Esophagus muscularis mucosa (tissue), 4 donors: ENCODE measurements at regions not wholly inside any gene's neighbourhood (a gene's known extent, or its start where the extent isn't known, plus 50 kb on each side); places are given as distances from the start of the nearest gene placed in this dataset.

Experiments
- EP300 ChIP-seq: sonication (generic); formaldehyde crosslinking; IDR thresholded peaks from one replicate; pipeline ENCODE4 v1.6.1; 2017; ENCODE audit warnings: antibody characterized with exemption
- POLR2A ChIP-seq: fragments of 450-650 bp; IDR thresholded peaks from one replicate; pipeline ENCODE4 v1.6.1; 2017; ENCODE audit warnings: antibody characterized with exemption, moderate library complexity, mild to moderate bottlenecking, low read depth
- POLR2AphosphoS5 ChIP-seq, 2 donors: sonication (generic); formaldehyde crosslinking; IDR thresholded peaks; one replicate each; pipeline ENCODE4 v1.6.1; 2017; ENCODE audit warnings: antibody characterized with exemption in 2 of 2
- TF ChIP-seq, protein P1 (sequence below), 3 experiments: fragments of 200-600 bp in 2 of 3; fragments of 450-650 bp in 1 of 3; sonication (generic) in 2 of 3; IDR thresholded peaks; one replicate each; pipeline ENCODE4 v1.5.1; 2017 to 2019; ENCODE audit warnings: antibody characterized with exemption in 3 of 3, mild to moderate bottlenecking in 2 of 3, moderate library complexity in 1 of 3

DNA sequence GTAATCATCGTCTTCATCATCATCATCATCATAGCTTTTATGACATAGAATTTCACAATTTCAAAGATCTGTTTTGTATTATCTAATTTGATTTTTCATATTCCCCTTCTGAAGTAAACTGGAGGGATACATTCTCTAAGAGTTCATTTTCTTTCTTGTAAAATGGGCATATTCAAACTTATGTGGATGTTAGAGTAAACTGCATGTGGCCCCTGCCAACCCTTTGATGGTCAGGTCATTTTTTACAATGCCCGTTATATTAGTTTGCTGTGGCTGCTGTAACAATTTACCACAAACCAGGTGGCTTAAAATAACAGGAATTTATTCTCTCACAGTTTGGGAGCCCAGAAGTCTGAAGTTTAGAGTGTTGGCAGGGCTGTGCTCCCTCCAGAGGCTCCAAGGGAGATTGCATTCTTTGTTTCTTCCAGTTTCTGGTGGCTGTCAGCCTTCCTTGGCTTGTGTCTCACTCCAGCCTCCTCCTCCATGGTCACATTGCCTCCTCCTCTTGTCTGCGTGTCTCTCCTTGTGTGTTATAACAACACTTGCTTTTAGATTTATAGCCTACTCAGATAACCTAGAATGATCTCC, 127.5 kb upstream of the MMADHC start:
- TF ChIP-seq POLR2A (no peak), POLR2AphosphoS5 (IDR thresholded peaks at IDR 0.05) (no peak), EP300 (no peak)
- TF ChIP-seq, protein P1, sequence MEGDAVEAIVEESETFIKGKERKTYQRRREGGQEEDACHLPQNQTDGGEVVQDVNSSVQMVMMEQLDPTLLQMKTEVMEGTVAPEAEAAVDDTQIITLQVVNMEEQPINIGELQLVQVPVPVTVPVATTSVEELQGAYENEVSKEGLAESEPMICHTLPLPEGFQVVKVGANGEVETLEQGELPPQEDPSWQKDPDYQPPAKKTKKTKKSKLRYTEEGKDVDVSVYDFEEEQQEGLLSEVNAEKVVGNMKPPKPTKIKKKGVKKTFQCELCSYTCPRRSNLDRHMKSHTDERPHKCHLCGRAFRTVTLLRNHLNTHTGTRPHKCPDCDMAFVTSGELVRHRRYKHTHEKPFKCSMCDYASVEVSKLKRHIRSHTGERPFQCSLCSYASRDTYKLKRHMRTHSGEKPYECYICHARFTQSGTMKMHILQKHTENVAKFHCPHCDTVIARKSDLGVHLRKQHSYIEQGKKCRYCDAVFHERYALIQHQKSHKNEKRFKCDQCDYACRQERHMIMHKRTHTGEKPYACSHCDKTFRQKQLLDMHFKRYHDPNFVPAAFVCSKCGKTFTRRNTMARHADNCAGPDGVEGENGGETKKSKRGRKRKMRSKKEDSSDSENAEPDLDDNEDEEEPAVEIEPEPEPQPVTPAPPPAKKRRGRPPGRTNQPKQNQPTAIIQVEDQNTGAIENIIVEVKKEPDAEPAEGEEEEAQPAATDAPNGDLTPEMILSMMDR (IDR thresholded peaks at IDR 0.05), result peak in 2 of 3 experiments; percentile 12 to 44
